ENCODE measurements at regions not wholly inside any gene's neighbourhood (a gene's known extent, or its start where the extent isn't known, plus 50 kb on each side); places are given as distances from the start of the nearest gene placed in this dataset.
"Not testable (repeated sequence)": the region's sequence is repeated elsewhere in the genome, so short reads cannot be mapped to it uniquely, and the experiment has no call there.

GRCh38 chr16:22712471-22712870, 101.5 kb upstream of the HS3ST2 start:
- H3K27me3 ChIP-seq (ENCODE audit: control insufficient read depth, insufficient read depth, low read length): no peaks in the 10 kb centered on the region
- intact Hi-C loops (cut with DNase I): no loop called here

GRCh38 chr16:22718598-22718997, 95.4 kb upstream of the HS3ST2 start:
- FAIRE-seq; H3K9ac ChIP-seq (ENCODE audit: low read length in 3 of 3); H3K4me1 ChIP-seq (ENCODE audit: control insufficient read depth in 2 of 3, insufficient read depth in 2 of 3, low read depth in 1 of 3, low read length in 3 of 3); DNase-seq; H3K27ac ChIP-seq (ENCODE audit: low read depth in 2 of 2, low read length in 2 of 2); H3K27me3 ChIP-seq (ENCODE audit: control insufficient read depth, insufficient read depth, low read length); H3K9me3 ChIP-seq (ENCODE audit: control insufficient read depth in 2 of 3, insufficient read depth in 1 of 3, low read length in 3 of 3); intact Hi-C loops (cut with DNase I); H3K36me3 ChIP-seq (ENCODE audit: control insufficient read depth in 2 of 3, insufficient read depth in 3 of 3, low read length in 3 of 3); H3K4me3 ChIP-seq (ENCODE audit: low read length in 3 of 3): not testable (repeated sequence)

More at GRCh38 chr16:22712471-22712870, 101.5 kb upstream of the HS3ST2 start:
- FAIRE-seq (no peak), DNase-seq (no peak)
- peaks cover 0 to 20% (median 3%) of the 10 kb centered on the region in 3 donors for H3K9me3 ChIP-seq (ENCODE audit: control insufficient read depth in 2 of 3, insufficient read depth in 1 of 3, low read length in 3 of 3)
- no peaks in the 10 kb centered on the region for H3K36me3 ChIP-seq (ENCODE audit: control insufficient read depth in 2 of 3, insufficient read depth in 3 of 3, low read length in 3 of 3)
- no peaks in the 10 kb centered on the region for H3K4me1 ChIP-seq (ENCODE audit: control insufficient read depth in 2 of 3, insufficient read depth in 2 of 3, low read depth in 1 of 3, low read length in 3 of 3)
- H3K9ac ChIP-seq (ENCODE audit: low read length in 3 of 3): no peak overlapping the region
- no peak overlapping the region for H3K27ac ChIP-seq (ENCODE audit: low read depth in 2 of 2, low read length in 2 of 2)
- no peak for TF ChIP-seq CTCF (IDR thresholded peaks at IDR 0.05; ENCODE audit: borderline replicate concordance, extremely low read depth, insufficient read depth)
- no peak overlapping the region for H3K4me3 ChIP-seq (ENCODE audit: low read length in 3 of 3)

- Histone ChIP-seq H3K9ac (ENCODE audit: low read length in 3 of 3) (no peak overlapping the region), H3K36me3 (ENCODE audit: control insufficient read depth in 2 of 3, insufficient read depth in 3 of 3, low read length in 3 of 3) (no peaks in the 10 kb centered on the region), H3K27ac (ENCODE audit: low read depth in 2 of 2, low read length in 2 of 2) (no peak overlapping the region), H3K27me3 (ENCODE audit: control insufficient read depth, insufficient read depth, low read length) (no peaks in the 10 kb centered on the region), H3K4me3 (ENCODE audit: low read length in 3 of 3) (no peak overlapping the region), H3K4me1 (ENCODE audit: control insufficient read depth in 2 of 3, insufficient read depth in 2 of 3, low read depth in 1 of 3, low read length in 3 of 3) (no peaks in the 10 kb centered on the region), H3K9me3 (ENCODE audit: control insufficient read depth in 2 of 3, insufficient read depth in 1 of 3, low read length in 3 of 3) (no peaks in the 10 kb centered on the region)
- DNase-seq (no peak), FAIRE-seq (no peak)
- intact Hi-C loops (cut with DNase I): no loop called here
- TF ChIP-seq CTCF (IDR thresholded peaks at IDR 0.05; ENCODE audit: borderline replicate concordance, extremely low read depth, insufficient read depth): no peak
Measured at GRCh38 chr16:22719945-22720344, 94.0 kb upstream of the HS3ST2 start.

GRCh38 chr16:22721511-22722100, 92.4 kb upstream of the HS3ST2 start:
- FAIRE-seq: no peak
- TF ChIP-seq CTCF (IDR thresholded peaks at IDR 0.05; ENCODE audit: borderline replicate concordance, extremely low read depth, insufficient read depth): no peak
- Histone ChIP-seq H3K36me3 (ENCODE audit: control insufficient read depth in 2 of 3, insufficient read depth in 3 of 3, low read length in 3 of 3) (no peaks in the 10 kb centered on the region), H3K9me3 (ENCODE audit: control insufficient read depth in 2 of 3, insufficient read depth in 1 of 3, low read length in 3 of 3) (no peaks in the 10 kb centered on the region), H3K27me3 (ENCODE audit: control insufficient read depth, insufficient read depth, low read length) (no peaks in the 10 kb centered on the region), H3K4me3 (ENCODE audit: low read length in 3 of 3) (no peak overlapping the region), H3K4me1 (ENCODE audit: control insufficient read depth in 2 of 3, insufficient read depth in 2 of 3, low read depth in 1 of 3, low read length in 3 of 3) (no peaks in the 10 kb centered on the region), H3K27ac (ENCODE audit: low read depth in 2 of 2, low read length in 2 of 2) (no peak overlapping the region), H3K9ac (ENCODE audit: low read length in 3 of 3) (no peak overlapping the region)
- intact Hi-C loops (cut with DNase I): no loop called here
- peak in 2 of 5 donors; percentile 12 to 13 for DNase-seq

GRCh38 chr16:22722551-22723541, 91.1 kb upstream of the HS3ST2 start:
- FAIRE-seq; H3K9me3 ChIP-seq (ENCODE audit: control insufficient read depth in 2 of 3, insufficient read depth in 1 of 3, low read length in 3 of 3); DNase-seq; intact Hi-C loops (cut with DNase I); H3K27ac ChIP-seq (ENCODE audit: low read depth in 2 of 2, low read length in 2 of 2); H3K4me3 ChIP-seq (ENCODE audit: low read length in 3 of 3); H3K4me1 ChIP-seq (ENCODE audit: control insufficient read depth in 2 of 3, insufficient read depth in 2 of 3, low read depth in 1 of 3, low read length in 3 of 3); H3K36me3 ChIP-seq (ENCODE audit: control insufficient read depth in 2 of 3, insufficient read depth in 3 of 3, low read length in 3 of 3); H3K27me3 ChIP-seq (ENCODE audit: control insufficient read depth, insufficient read depth, low read length); H3K9ac ChIP-seq (ENCODE audit: low read length in 3 of 3): not testable (repeated sequence)

All from kidney (tissue), 13 donors.